ENCODE measurements at regions not wholly inside any gene's neighbourhood (a gene's known extent, or its start where the extent isn't known, plus 50 kb on each side); places are given as distances from the start of the nearest gene placed in this dataset.

DNA sequence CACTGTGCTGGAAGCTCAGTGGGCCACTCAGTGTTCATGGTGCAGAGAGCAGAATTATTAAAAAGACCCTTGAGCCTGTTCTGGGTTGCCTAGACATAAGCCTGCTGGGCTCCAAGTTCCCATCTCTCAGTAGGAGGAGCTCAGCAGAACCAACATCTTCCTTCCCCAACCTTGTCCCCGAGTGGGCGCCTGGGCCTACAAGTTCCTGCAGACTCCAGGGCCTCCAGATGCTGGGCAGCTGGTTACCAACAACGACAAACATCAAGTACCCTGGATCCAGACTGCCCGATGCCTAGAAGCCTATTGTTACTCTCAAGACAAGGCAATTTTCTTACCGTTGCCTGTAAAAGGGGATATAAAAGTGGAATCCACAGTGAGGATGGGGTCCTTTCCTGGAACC is 214.2 kb downstream of the HAUS1 start:
- DNase-seq (ENCODE audit: low read depth, low spot score) (no peak), FAIRE-seq (no peak)
- intact Hi-C loops (cut with micrococcal nuclease) = no loop called here
- no peak overlapping the region for H2AFZ ChIP-seq (ENCODE audit: low read depth, low read length)
- no peak overlapping the region for H3K4me2 ChIP-seq (ENCODE audit: insufficient read depth, low read length)
- dilution Hi-C loops (cut with MboI; ENCODE audit: extremely low pct_ligation_motif_present, low sequenced_read_pairs) = no loop called here
- H3K79me2 ChIP-seq (ENCODE audit: control insufficient read depth, insufficient read depth, low read length) = no peaks in the 10 kb centered on the region
- no TSS peak for BruUV-seq (replicated peaks)
- no peaks in the 10 kb centered on the region for H4K20me1 ChIP-seq (replicated peaks; ENCODE audit: control insufficient read depth, extremely low read depth, insufficient read depth, low read length)
- H3K9me3 ChIP-seq (replicated peaks; ENCODE audit: control insufficient read depth, insufficient read depth, low read length) = no peaks in the 10 kb centered on the region
- CTCF ChIA-PET = no interaction called here
- no peaks in the 10 kb centered on the region for H3K4me1 ChIP-seq (ENCODE audit: control insufficient read depth, extremely low read depth, insufficient read depth, low read length)
- H3K9ac ChIP-seq (replicated peaks; ENCODE audit: extremely low read depth, insufficient read depth, low read length) = no peak overlapping the region
- no peaks in the 10 kb centered on the region for H3K36me3 ChIP-seq (ENCODE audit: control insufficient read depth in 2 of 2, extremely low read depth in 1 of 2, insufficient read depth in 2 of 2, low read length in 2 of 2)
- no peak overlapping the region for H3K27ac ChIP-seq (ENCODE audit: insufficient read depth, low read depth, low read length)
- H3K4me3 ChIP-seq (replicated peaks in 1 of 3; ENCODE audit: insufficient read depth in 1 of 3, low read depth in 1 of 3, low read length in 3 of 3) = no peak overlapping the region
- no peaks in the 10 kb centered on the region for H3K9me1 ChIP-seq (replicated peaks; ENCODE audit: control insufficient read depth, extremely low read depth, insufficient read depth, low read length)
- TF ChIP-seq EZH2 (IDR thresholded peaks at IDR 0.05; ENCODE audit: borderline replicate concordance, low read depth, low read length, severe bottlenecking) = no peak
- TF ChIP-seq JUN (IDR thresholded peaks at IDR 0.05; ENCODE audit: borderline replicate concordance, insufficient read depth, insufficient read length, low read depth) = no peak
- no peak for TF ChIP-seq GATA2 (IDR thresholded peaks at IDR 0.05; ENCODE audit: insufficient read depth, insufficient read length, low read depth, low read length)
- no peak for TF ChIP-seq POLR2A (IDR thresholded peaks at IDR 0.05; ENCODE audit: low read depth, low read length)
- no peak for TF ChIP-seq FOS (IDR thresholded peaks at IDR 0.05; ENCODE audit: borderline replicate concordance, insufficient read depth, low read length)
- no peak for TF ChIP-seq POLR2AphosphoS5 (IDR thresholded peaks at IDR 0.05; ENCODE audit: insufficient read depth, low read depth, low read length)
- TF ChIP-seq, protein P1, sequence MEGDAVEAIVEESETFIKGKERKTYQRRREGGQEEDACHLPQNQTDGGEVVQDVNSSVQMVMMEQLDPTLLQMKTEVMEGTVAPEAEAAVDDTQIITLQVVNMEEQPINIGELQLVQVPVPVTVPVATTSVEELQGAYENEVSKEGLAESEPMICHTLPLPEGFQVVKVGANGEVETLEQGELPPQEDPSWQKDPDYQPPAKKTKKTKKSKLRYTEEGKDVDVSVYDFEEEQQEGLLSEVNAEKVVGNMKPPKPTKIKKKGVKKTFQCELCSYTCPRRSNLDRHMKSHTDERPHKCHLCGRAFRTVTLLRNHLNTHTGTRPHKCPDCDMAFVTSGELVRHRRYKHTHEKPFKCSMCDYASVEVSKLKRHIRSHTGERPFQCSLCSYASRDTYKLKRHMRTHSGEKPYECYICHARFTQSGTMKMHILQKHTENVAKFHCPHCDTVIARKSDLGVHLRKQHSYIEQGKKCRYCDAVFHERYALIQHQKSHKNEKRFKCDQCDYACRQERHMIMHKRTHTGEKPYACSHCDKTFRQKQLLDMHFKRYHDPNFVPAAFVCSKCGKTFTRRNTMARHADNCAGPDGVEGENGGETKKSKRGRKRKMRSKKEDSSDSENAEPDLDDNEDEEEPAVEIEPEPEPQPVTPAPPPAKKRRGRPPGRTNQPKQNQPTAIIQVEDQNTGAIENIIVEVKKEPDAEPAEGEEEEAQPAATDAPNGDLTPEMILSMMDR (IDR thresholded peaks at IDR 0.05; ENCODE audit: extremely low read depth in 1 of 2, insufficient read depth in 1 of 2, low read depth in 1 of 2, low read length in 2 of 2) = no peak
- no peak for TF ChIP-seq MYC (IDR thresholded peaks at IDR 0.05; ENCODE audit: low read depth, low read length)
- TF ChIP-seq, protein P2, sequence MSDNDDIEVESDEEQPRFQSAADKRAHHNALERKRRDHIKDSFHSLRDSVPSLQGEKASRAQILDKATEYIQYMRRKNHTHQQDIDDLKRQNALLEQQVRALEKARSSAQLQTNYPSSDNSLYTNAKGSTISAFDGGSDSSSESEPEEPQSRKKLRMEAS (IDR thresholded peaks at IDR 0.05; ENCODE audit: insufficient read depth, insufficient read length) = no peak
- H3K27me3 ChIP-seq (ENCODE audit: control insufficient read depth in 2 of 2, insufficient read depth in 2 of 2, low read length in 2 of 2) = peaks cover 0 to 2% of the 10 kb centered on the region in 2 experiments
- POLR2A ChIA-PET = no interaction called here
